Adrenal gland (tissue), 5 donors: ENCODE measurements at regions not wholly inside any gene's neighbourhood (a gene's known extent, or its start where the extent isn't known, plus 50 kb on each side); places are given as distances from the start of the nearest gene placed in this dataset.
"Not testable (repeated sequence)": the region's sequence is repeated elsewhere in the genome, so short reads cannot be mapped to it uniquely, and the experiment has no call there.

ENCODE experiments used
- CTCF ChIP-seq, 6 experiments: fragments of 450-650 bp in 4 of 6; fragments of 200-600 bp in 2 of 6; sonication (generic) in 1 of 6; IDR thresholded peaks; 1 replicate in 5 of 6; 2 replicates in 1 of 6; pipeline versions ENCODE4 v1.5.1 to v1.8.0; 2016 to 2021; ENCODE audit warnings: antibody characterized with exemption in 6 of 6, mild to moderate bottlenecking in 2 of 6, moderate library complexity in 1 of 6
- POLR2A ChIP-seq, 2 donors: fragments of 450-650 bp; IDR thresholded peaks; one replicate each; pipeline ENCODE4 v1.6.1; 2017; ENCODE audit warnings: antibody characterized with exemption in 2 of 2, mild to moderate bottlenecking in 2 of 2, moderate library complexity in 1 of 2
- donor health status: DM: no; HTN: no; CAD: no.

DNA sequence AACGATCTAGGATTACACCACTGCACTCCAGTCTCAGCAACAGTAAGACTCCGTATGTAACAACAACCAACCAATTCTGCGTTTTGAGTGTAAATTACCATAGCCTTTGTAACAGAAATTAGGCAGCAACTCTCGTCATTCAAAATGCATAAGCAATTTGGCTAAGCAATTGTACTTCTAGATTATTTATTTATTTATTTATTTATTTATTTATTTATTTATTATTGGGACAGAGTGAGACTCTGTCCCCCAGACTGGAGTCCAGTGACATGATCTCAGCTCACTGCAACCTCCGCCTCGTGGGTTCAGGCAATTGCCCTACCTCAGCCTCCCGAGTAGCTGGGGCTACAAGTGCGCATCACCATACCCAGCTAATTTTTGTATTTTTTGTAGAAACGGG lies 217.7 kb downstream of the POTEG start:
- not testable (repeated sequence) for TF ChIP-seq CTCF, POLR2A (IDR thresholded peaks at IDR 0.05)
